Fibroblast of skin of left biceps (primary cell): ENCODE measurements at regions not wholly inside any gene's neighbourhood (a gene's known extent, or its start where the extent isn't known, plus 50 kb on each side); places are given as distances from the start of the nearest gene placed in this dataset.
"Not testable (repeated sequence)": the region's sequence is repeated elsewhere in the genome, so short reads cannot be mapped to it uniquely, and the experiment has no call there.

ENCODE experiments used
- DNase-seq, 2 experiments: peaks; one replicate each; pipeline ENCODE4 v3.0.0-alpha.2; 2013; ENCODE audit warnings: low read depth in 2 of 2

GRCh38 chr2:190742431-190742830 is 93.5 kb downstream of the NAB1 start:
- DNase-seq, result no peak

- no peak for DNase-seq
Observed at GRCh38 chr2:190744041-190744440, 95.2 kb downstream of the NAB1 start.

DNA sequence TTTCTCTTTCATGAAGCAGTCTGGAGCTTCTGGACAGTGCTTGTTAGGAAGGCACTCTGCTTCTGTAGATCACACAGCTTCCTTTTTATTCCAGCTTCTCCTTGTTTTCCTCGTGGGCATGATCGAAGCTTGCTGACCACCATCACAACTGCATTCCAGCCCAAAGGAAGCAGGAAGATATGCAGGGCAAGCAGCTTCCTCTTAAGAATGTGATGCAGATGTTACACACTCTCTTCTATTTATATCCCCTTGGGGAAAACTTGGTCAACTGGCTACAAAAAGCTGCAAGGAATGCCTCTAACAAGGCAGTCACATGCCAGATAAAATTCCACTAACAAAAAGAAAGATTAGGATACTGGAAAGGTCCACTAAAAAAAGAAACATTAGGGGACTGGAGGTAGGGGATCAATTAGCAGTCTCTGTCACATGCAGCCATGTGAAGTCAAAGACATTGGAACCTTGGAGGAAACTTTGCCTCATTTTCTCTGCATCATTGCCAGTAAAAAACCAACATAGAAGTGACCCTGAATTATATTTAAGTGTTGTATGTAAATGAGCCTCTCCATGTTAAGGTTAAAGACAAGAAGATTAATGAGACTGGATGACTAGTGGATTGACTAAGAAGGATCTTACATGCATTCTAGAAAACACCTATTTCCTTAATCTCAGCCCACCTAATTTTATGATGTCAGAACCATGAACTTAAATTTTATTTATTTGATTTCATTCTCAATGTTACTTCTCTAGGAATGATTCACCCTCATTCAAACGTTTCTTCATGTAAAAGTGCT is 98.3 kb downstream of the NAB1 start:
- peak; percentile 20 to 32 for DNase-seq

- DNase-seq, result no peak
Observed at GRCh38 chr2:190748966-190749365, 100.1 kb downstream of the NAB1 start.

DNA sequence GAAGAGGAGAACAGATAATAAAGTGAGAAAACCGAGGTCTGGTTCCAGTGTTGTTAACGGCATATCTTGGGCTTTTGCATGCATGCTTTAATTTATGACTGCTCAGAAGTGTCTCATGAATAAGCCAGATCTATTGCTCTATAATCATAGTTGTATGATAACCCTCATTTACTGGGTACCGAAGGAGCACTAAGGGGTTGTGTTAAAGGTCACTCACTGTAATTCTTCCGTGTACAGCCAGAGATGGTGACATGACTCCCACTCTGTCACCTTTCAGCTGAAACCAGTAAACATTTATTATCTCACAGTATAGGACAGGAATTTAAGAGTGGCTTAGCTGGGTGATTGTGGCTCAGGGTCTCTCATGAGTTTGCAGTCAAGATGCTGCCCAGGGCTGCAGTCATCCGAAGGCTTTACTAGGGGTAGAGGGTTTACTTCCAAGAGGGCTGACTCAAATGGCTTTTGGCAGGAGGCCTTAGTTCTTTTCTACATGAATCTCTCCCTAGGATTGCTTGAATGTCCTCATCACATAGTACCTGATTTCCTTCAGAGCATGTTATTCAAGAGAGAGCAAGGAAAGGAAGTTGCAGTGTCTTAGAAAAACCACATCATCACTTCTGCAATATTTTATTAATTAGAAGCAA is 107.0 kb downstream of the NAB1 start:
- no peak for DNase-seq

DNA sequence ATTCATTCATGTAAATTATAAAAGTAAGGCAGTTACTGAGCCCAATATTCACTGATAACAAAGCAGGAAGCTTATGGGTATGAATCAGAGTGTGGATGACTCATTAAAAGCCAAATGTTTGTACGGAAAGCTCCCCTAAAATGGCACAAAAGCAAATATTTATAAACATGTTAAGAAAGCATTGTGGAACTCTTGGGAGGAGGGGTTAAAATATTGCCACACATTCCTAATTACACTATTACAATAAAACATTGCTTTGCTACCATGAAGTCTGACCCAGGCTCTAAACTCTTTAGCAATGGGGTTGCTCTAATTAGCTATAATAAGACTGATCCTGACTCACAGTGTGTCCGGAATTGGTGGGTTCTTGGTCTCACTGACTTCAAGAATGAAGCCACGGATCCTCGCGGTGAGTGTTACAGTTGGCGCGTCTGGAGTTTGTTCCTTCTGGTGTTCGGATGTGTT is 110.9 kb downstream of the NAB1 start:
- DNase-seq, result peak; percentile 34 to 49

GRCh38 chr2:190760353-190761150 is 111.7 kb downstream of the NAB1 start:
- DNase-seq, result not testable (repeated sequence)

GRCh38 chr2:190761216-190761615 is 112.3 kb downstream of the NAB1 start:
- not testable (repeated sequence) for DNase-seq

- no peak for DNase-seq
Observed at GRCh38 chr2:190762566-190762965, 113.7 kb downstream of the NAB1 start.

DNA sequence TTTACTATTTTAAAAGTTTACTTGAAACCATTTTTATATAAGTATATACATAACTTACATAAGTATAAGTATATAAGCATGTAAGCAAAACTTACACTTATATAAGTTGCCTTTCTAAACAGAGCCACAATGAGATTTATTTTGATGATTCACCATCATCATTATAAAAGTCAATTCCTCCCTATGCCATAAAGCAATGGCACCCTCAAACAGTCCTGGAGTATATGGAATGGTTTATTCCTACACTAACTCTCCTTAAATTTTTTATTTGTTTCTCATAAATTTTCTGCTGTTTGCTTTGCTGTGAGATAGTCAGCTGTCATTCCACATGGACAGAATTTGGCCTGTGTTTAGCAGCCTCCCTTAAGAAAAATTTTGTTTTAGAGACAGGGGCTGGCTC is 114.2 kb downstream of the NAB1 start:
- DNase-seq, result no peak

DNA sequence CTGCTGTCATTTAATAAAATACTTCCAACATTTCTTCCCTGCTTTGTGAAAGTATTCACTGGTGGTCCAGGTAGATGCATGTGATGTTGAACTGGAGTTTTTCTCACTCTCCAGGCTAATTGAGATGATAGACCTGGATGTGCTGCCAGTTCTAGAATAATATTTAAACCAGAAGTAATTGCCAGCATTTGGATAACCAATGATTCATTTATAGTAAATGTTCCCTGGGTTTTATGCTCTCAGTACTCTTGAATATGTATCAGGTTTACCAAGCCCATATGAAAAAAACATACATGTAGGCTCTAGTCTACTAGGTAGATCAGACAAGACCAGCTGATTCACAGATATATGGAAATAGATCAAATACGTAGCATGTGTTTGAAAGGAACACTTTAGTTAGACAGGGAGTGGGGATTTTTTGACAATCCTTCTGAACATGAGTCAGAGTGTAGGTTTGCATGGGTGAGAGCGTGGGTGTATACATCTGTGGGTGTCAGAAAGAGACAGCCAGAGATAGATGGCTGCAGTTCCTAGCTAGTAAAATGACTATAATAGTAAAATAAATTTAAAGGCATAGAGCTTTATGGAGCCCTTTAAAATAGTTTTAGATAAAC is 115.1 kb downstream of the NAB1 start:
- DNase-seq, result no peak

- DNase-seq, result peak; percentile 44 to 47
Observed at GRCh38 chr2:190765386-190766173, 115.0 kb upstream of the GLS start.

- DNase-seq, result no peak
Observed at GRCh38 chr2:190766174-190766572, 114.4 kb upstream of the GLS start.

GRCh38 chr2:190766595-190766994 is 114.0 kb upstream of the GLS start:
- no peak for DNase-seq

DNA sequence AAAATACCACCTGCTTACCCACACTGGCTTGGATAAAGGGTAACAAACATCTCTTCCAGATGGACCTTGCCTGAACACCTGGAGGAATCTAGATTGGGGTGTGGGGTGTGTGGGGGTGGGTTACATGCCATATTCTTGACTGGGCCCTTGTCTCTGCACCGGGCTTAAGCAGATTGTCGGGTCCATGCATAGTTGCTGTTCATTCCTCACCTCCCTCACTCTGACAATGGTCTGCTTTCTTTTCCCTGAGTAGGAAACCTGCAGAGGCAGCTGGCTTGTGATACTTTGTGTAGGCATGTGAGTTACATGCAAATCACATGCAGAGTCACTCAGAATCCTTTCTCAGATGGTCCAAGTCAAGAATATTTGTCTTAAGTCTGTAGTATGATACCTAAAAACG is 112.8 kb upstream of the GLS start:
- no peak for DNase-seq

GRCh38 chr2:190769258-190769657 is 111.4 kb upstream of the GLS start:
- no peak for DNase-seq

- DNase-seq, result no peak
Observed at GRCh38 chr2:190771726-190772125, 108.9 kb upstream of the GLS start.

GRCh38 chr2:190780594-190780993 is 100.0 kb upstream of the GLS start:
- DNase-seq, result no peak

- DNase-seq, result no peak
Observed at GRCh38 chr2:190781604-190782198, 98.9 kb upstream of the GLS start.

GRCh38 chr2:190782264-190782663 is 98.4 kb upstream of the GLS start:
- no peak for DNase-seq
